SK-N-DZ (cell line): ENCODE measurements at regions not wholly inside any gene's neighbourhood (a gene's known extent, or its start where the extent isn't known, plus 50 kb on each side); places are given as distances from the start of the nearest gene placed in this dataset.

Source experiments
- DNase-seq: peaks from one replicate; pipeline ENCODE4 v3.0.0-alpha.2; 2015; ENCODE audit warnings: low spot score

GRCh38 chrX:87727620-87728019 is 210.0 kb downstream of the KLHL4 start:
- peak; percentile 1 for DNase-seq

DNA sequence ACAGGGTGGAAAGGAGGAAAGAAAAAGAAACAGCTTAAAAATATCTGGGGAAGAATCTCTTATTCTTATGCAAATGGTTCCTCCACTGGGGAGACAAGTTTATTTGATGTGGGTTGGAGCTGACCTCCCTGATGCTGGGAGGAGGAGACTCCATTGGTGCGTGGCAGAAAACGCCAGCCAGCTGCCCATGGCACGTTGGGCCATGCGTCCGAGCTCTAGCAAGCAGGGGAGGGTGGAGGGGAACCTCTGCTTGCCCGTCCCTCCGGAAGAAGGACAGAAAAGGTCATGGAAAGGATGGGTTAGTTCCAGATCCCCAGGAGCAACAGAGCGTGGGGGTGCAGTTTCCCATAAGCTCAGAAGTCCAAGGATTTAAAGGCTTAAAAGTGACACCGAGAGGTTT is 210.4 kb downstream of the KLHL4 start:
- peak; percentile 2 for DNase-seq

GRCh38 chrX:87728459-87728858 is 210.9 kb downstream of the KLHL4 start:
- DNase-seq, result peak; percentile 2

- DNase-seq, result no peak
These were observed 214.5 kb downstream of the KLHL4 start for GRCh38 chrX:87732133-87732532.

DNA sequence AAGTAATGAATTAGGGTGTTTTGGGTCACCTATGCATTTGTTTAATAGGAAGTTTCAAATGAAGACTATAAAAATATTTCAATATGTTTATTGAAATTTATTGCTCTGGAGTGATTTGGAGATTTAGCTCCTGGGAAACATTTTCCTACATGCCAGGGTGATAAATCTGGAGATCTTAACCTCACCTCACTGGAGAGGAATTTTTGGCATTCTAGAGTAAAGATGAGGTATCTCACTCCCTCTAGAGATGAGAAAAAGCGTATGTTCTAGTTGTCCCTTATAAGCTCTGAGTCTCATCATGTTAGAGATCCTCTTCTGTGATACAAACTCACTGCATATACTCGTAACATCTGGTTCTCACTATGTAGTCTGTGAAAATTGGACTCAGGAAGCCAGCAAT is 219.0 kb downstream of the KLHL4 start:
- no peak for DNase-seq

DNA sequence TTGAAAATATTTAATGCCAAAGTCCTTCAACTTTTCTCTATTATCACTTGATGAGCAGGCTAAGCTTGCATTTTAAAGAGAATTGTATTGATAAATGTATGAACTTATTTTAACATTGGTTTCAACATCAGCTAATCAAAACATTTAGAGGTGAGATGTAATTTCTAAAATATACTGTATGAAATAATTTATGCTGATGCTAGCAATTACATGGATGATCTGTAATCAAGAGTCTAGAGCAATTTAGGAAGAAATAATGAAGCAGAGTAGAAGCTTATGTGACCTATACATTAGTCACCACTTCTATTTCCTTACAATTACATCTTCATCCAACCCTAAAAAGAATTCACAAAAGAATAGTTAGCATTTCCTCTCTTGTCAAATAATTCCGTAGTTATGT is 226.8 kb downstream of the KLHL4 start:
- no peak for DNase-seq

DNA sequence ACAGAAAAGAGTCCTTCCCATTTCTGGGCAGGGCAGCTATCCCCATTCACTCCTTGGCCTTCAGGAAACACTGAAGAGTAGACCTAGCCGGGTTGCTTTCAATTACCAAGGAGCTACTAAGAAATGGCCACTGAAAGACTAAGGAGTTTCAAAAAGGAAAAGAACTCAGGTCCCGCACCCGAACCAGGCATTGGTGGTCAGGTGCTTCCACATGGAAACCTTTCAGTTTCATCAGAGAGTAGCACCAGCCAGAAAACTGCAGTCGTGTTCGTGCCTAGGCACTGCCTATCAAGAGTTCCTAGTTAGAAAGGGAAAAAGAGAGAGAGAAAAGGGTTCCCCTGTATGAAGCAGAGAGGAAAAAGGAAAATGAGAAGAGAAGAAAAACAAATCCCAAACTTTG is 237.9 kb downstream of the KLHL4 start:
- no peak for DNase-seq

GRCh38 chrX:87788976-87789375 is 271.4 kb downstream of the KLHL4 start:
- no peak for DNase-seq

- DNase-seq, result no peak
These were observed 280.4 kb downstream of the KLHL4 start for GRCh38 chrX:87798039-87798438.

GRCh38 chrX:87805829-87806490 is 288.4 kb downstream of the KLHL4 start:
- DNase-seq, result no peak

- DNase-seq, result no peak
These were observed 291.1 kb downstream of the KLHL4 start for GRCh38 chrX:87808576-87809243.

DNA sequence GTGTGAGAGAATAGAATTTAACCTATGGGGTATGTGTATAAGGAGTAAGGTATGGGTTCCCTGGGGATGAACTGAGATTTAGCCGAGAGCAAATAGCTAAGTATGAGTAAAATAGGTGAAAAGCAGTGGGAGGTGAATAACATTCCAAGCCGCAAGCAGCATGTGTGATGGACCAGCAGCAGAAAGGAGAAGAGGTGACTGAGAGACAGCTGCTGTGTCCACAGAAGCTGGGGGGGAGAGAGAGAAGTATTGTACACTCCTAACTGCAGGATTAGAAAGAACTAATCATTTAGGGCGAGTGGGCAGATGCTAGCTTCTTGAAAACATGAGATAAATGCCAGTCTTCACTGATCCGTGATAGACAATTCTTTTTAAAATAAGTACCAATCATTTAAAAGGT is 296.0 kb downstream of the KLHL4 start:
- no peak for DNase-seq

DNA sequence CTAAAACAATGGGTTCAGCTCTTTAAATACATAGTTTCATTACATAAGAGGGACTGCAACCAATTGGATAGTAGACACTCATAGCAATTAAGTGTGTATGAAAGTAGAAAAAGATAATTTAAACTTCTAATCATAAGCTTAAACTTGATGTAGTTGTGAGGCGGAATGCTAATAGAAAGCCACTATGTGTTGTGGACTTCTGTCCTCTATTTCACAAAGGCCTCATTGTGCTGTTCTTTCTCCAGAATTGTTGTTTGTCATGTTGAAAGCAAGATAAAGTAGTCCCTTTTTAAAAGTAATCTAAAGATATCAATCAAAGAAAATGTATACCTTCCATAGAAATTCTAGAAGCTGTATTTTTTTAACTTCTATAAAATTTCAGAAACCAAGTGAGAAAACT is 329.4 kb downstream of the KLHL4 start:
- no peak for DNase-seq

- no peak for DNase-seq
These were observed 355.8 kb downstream of the KLHL4 start for GRCh38 chrX:87873347-87873941.

- DNase-seq, result no peak
These were observed 356.4 kb downstream of the KLHL4 start for GRCh38 chrX:87874043-87874442.

DNA sequence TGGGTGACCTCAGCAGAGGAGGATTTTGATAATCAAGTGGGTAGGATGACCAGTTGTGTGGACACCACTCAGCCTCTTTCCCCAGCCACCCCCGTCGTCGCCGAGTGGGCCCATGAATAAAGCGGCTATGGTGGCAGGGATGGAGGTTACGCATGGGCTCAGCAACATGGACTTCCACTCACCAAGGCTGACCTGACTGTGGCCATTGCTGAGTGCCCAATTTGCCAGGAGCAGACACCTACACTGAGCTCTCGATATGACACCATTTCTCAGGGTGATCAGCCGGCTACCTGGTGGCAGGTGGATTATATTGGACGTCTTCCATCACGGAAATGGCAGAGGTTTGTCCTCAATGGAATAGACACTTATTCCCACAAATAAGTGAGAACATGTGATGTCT is 361.3 kb downstream of the KLHL4 start:
- no peak for DNase-seq

GRCh38 chrX:87890437-87890836 is 372.8 kb downstream of the KLHL4 start:
- no peak for DNase-seq

DNA sequence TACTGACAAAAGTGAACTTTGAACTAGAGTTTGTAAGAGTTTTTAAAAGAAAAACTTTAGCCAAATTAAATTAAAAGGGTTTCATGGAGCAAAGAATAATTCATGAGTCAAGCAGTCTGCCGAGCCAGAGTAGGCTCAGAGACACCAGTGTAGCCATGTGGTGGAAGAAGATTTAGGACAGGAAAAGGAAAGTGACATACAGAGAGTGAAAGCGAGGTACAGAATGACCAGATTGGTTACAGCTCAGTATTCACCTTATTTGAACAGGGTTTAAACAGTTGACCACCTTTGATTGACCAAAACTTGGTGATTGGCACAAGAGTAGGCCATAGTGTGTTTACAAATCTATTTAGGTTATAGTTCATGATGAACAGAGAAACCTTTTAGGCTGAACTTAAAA is 377.8 kb downstream of the KLHL4 start:
- DNase-seq, result no peak

DNA sequence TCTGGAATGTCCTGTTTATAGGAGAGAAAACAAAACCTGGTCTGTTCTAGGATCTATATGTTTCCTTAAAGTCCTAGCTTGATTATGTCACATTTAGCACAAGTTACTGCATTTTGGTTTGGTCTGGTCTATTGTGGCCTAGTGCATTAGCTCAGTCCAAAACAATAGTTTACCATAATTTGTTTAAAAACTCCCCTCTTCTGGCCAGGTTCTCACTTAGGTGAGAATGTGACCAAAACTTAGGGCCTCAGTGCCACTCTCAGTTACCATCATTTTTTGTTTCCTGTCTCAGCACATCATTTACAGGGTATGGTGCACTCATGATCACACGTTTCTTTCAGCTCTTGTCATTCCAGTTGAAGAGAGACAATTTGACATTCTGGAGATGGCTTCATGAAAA is 378.5 kb downstream of the KLHL4 start:
- DNase-seq, result no peak

GRCh38 chrX:87900320-87900908 is 382.8 kb downstream of the KLHL4 start:
- no peak for DNase-seq

GRCh38 chrX:87901060-87901459 is 383.5 kb downstream of the KLHL4 start:
- DNase-seq, result no peak

- DNase-seq, result no peak
These were observed 397.1 kb downstream of the KLHL4 start for GRCh38 chrX:87914726-87915125.

DNA sequence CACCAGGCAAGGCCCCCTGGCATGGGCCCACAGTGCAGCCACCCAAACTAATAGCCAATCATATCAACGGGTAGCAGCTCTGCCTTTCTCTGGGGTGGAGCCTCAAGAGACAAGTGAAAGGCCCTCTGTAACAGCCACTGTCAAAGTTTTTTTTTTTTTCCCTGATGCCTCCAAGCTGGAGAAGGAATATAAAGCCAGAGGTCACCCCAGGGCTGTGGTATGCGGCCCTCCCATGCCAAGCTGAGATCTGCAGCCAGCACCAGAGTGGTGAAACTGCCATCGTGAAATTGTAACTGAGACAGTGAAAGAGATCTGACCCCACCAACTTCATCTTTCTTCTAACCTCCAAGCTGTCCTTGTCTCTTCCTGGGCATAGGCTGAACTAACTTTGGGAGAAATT is 407.0 kb downstream of the KLHL4 start:
- no peak for DNase-seq
